HEK293 (cell line): ENCODE measurements at regions not wholly inside any gene's neighbourhood (a gene's known extent, or its start where the extent isn't known, plus 50 kb on each side); places are given as distances from the start of the nearest gene placed in this dataset.

Source experiments
- CTCF ChIA-PET: fragments of 350-600 bp; formaldehyde crosslinking; extraction: SDS; loops from one replicate; lab custom pipeline; 2021; ENCODE audit warnings: antibody characterized with exemption; lab: Yijun Ruan, JAX
- POLR2A ChIA-PET: fragments of 300-600 bp; formaldehyde crosslinking; extraction: SDS; loops from one replicate; lab custom pipeline; 2020; ENCODE audit warnings: antibody characterized with exemption, inconsistent platforms; lab: Yijun Ruan, JAX
- H3K27ac ChIP-seq: fragments of 200-500 bp; sonication (Bioruptor generic); 2 replicates; pipeline ENCODE4 v1.5.1; 2014; ENCODE audit warnings: low read depth, low read length, control low read depth, inconsistent platforms; ENCODE audit errors: extremely low read depth
- H3K36me3 ChIP-seq, 2 experiments: fragments of 200-500 bp in 1 of 2; sonication (Bioruptor generic) in 1 of 2; 1 replicate in 1 of 2; 2 replicates in 1 of 2; pipeline ENCODE4 v1.5.1; 2014 to 2017; ENCODE audit warnings: inconsistent platforms in 2 of 2, low read length in 2 of 2; ENCODE audit not compliant: control insufficient read depth in 2 of 2, insufficient read depth in 1 of 2
- H3K4me1 ChIP-seq: fragments of 200-500 bp; sonication (Bioruptor generic); 2 replicates; pipeline ENCODE4 v1.5.1; 2014; ENCODE audit warnings: mild to moderate bottlenecking, low read length, inconsistent platforms; ENCODE audit not compliant: control insufficient read depth, insufficient read depth
- H3K4me3 ChIP-seq: 2 replicates; pipeline ENCODE4 v1.5.1; 2011; ENCODE audit warnings: low read depth, mild to moderate bottlenecking, control low read depth, low read length, moderate library complexity
- H3K9me3 ChIP-seq: fragments of 200-500 bp; sonication (Bioruptor generic); 2 replicates; pipeline ENCODE4 v1.5.1; 2014; ENCODE audit warnings: low read depth, low read length, inconsistent platforms; ENCODE audit not compliant: control insufficient read depth, insufficient read depth
- IKZF3 ChIP-seq: fragments of 450-650 bp; IDR thresholded peaks from 2 replicates; pipeline ENCODE4 v1.5.0; 2018; ENCODE audit warnings: missing biosample characterization, mild to moderate bottlenecking, missing genetic modification characterization, moderate library complexity
- KLF1 ChIP-seq: fragments of 450-650 bp; formaldehyde crosslinking; IDR thresholded peaks from 2 replicates; pipeline ENCODE4 v1.5.1; 2016; ENCODE audit warnings: missing biosample characterization, missing genetic modification characterization
- KLF16 ChIP-seq: fragments of 450-650 bp; formaldehyde crosslinking; IDR thresholded peaks from 2 replicates; pipeline ENCODE4 v1.5.1; 2017; ENCODE audit warnings: missing biosample characterization, missing genetic modification characterization
- PRDM1 ChIP-seq: fragments of 450-650 bp; formaldehyde crosslinking; IDR thresholded peaks from 2 replicates; pipeline ENCODE4; 2016; ENCODE audit warnings: missing biosample characterization, missing genetic modification characterization
- PRDM4 ChIP-seq: fragments of 450-650 bp; formaldehyde crosslinking; IDR thresholded peaks from 2 replicates; pipeline ENCODE4 v1.5.1; 2017; ENCODE audit warnings: missing biosample characterization, missing genetic modification characterization
- REST ChIP-seq: fragments of 450-650 bp; formaldehyde crosslinking; IDR thresholded peaks from 2 replicates; pipeline ENCODE4 v1.5.1; 2016; ENCODE audit warnings: missing biosample characterization, missing genetic modification characterization
- ZBTB11 ChIP-seq: fragments of 450-650 bp; formaldehyde crosslinking; conservative IDR thresholded peaks from 2 replicates; pipeline ENCODE4 v1.5.1; 2016; ENCODE audit warnings: low read depth, missing biosample characterization, missing genetic modification characterization
- ZNF174 ChIP-seq: fragments of 450-650 bp; formaldehyde crosslinking; IDR thresholded peaks from 2 replicates; pipeline ENCODE4 v1.5.0; 2017; ENCODE audit warnings: missing biosample characterization, mild to moderate bottlenecking, missing genetic modification characterization
- ZNF24 ChIP-seq: fragments of 450-650 bp; formaldehyde crosslinking; IDR thresholded peaks from 2 replicates; pipeline ENCODE4 v1.5.1; 2016; ENCODE audit warnings: missing biosample characterization, missing genetic modification characterization
- ZNF280D ChIP-seq: fragments of 450-650 bp; formaldehyde crosslinking; IDR thresholded peaks from 2 replicates; pipeline ENCODE4 v1.5.1; 2016; ENCODE audit warnings: missing biosample characterization, missing genetic modification characterization
- ZNF354C ChIP-seq: fragments of 450-650 bp; formaldehyde crosslinking; IDR thresholded peaks from 2 replicates; pipeline ENCODE4 v1.5.1; 2016; ENCODE audit warnings: missing biosample characterization, missing genetic modification characterization, low read depth, borderline replicate concordance
- ZNF626 ChIP-seq: fragments of 450-650 bp; sonication (Bioruptor Pico); formaldehyde crosslinking; IDR thresholded peaks from 2 replicates; pipeline ENCODE4 v1.5.1; 2018; ENCODE audit warnings: missing biosample characterization, missing genetic modification characterization, inconsistent platforms
- ZNF639 ChIP-seq: fragments of 450-650 bp; formaldehyde crosslinking; IDR thresholded peaks from 2 replicates; pipeline ENCODE4 v1.5.1; 2016; ENCODE audit warnings: missing biosample characterization, missing genetic modification characterization

GRCh38 chr3:106126067-106126845 is 257.4 kb upstream of the CBLB start:
- Histone ChIP-seq H3K4me3 (no peak overlapping the region), H3K36me3 (no peaks in the 10 kb centered on the region), H3K9me3 (no peaks in the 10 kb centered on the region), H3K4me1 (no peaks in the 10 kb centered on the region), H3K27ac (no peak overlapping the region)
- POLR2A ChIA-PET, result no interaction called here
- CTCF ChIA-PET, result no interaction called here
- no peak for TF ChIP-seq ZNF626 (tag by site-specific recombination)
- no peak for TF ChIP-seq PRDM1 (tag by site-specific recombination)
- TF ChIP-seq ZNF354C (tag by site-specific recombination), result no peak
- TF ChIP-seq ZNF24, result no peak
- TF ChIP-seq ZNF280D, result no peak

GRCh38 chr3:106126846-106127235 is 258.0 kb upstream of the CBLB start:
- ChIA-PET POLR2A (no interaction called here), CTCF (no interaction called here)
- TF ChIP-seq KLF16 (tag by site-specific recombination), result no peak
- TF ChIP-seq IKZF3, result no peak
- TF ChIP-seq ZNF639, result no peak
- no peak for TF ChIP-seq ZBTB11 (tag by site-specific recombination)
- no peak for TF ChIP-seq PRDM4
- TF ChIP-seq ZNF174 (tag by site-specific recombination), result no peak
- TF ChIP-seq REST (tag by site-specific recombination), result no peak
- no peak for TF ChIP-seq KLF1
- Histone ChIP-seq H3K36me3 (no peaks in the 10 kb centered on the region), H3K9me3 (no peaks in the 10 kb centered on the region), H3K27ac (no peak overlapping the region), H3K4me3 (no peak overlapping the region), H3K4me1 (no peaks in the 10 kb centered on the region)
